ENCODE measurements at regions not wholly inside any gene's neighbourhood (a gene's known extent, or its start where the extent isn't known, plus 50 kb on each side); places are given as distances from the start of the nearest gene placed in this dataset.

DNA sequence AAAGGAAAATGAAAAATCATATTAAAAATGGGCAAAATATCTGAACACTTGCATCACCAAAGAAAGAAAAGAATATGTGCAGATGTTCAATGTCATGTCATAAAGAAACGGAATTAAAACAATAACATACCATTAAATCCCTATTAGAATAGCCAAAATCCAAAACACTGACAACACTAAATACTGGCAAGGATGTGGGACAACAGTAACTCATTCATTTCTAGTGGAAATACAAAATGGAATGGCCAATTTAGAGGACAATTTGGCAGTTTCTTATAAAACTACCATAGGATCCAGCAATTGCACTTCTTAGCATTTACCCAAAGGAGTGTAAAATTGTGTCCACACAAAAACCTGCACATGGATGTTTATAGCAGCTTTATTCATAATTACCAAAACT lies 542.5 kb upstream of the UBE2E2 start (continued):
- TF ChIP-seq, protein P1, sequence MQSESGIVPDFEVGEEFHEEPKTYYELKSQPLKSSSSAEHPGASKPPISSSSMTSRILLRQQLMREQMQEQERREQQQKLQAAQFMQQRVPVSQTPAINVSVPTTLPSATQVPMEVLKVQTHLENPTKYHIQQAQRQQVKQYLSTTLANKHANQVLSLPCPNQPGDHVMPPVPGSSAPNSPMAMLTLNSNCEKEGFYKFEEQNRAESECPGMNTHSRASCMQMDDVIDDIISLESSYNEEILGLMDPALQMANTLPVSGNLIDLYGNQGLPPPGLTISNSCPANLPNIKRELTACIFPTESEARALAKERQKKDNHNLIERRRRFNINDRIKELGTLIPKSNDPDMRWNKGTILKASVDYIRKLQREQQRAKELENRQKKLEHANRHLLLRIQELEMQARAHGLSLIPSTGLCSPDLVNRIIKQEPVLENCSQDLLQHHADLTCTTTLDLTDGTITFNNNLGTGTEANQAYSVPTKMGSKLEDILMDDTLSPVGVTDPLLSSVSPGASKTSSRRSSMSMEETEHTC (IDR thresholded peaks at IDR 0.05), result no peak
- TF ChIP-seq, protein P2, sequence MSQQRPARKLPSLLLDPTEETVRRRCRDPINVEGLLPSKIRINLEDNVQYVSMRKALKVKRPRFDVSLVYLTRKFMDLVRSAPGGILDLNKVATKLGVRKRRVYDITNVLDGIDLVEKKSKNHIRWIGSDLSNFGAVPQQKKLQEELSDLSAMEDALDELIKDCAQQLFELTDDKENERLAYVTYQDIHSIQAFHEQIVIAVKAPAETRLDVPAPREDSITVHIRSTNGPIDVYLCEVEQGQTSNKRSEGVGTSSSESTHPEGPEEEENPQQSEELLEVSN (IDR thresholded peaks at IDR 0.05; ENCODE audit: borderline replicate concordance in 1 of 2, extremely low read depth in 1 of 2, insufficient read depth in 1 of 2, insufficient read length in 1 of 2, low read depth in 1 of 2, low read length in 1 of 2, poor library complexity in 1 of 2, severe bottlenecking in 1 of 2), result no peak
- TF ChIP-seq XRCC5 (IDR thresholded peaks at IDR 0.05; ENCODE audit: low read depth, low read length), result no peak

GRCh38 chr3:22661121-22661700 lies 541.9 kb upstream of the UBE2E2 start:
- Histone ChIP-seq H3K4me2 (ENCODE audit: insufficient read depth, low read length) (no peak overlapping the region), H3K9me3 (replicated peaks; ENCODE audit: control insufficient read depth, insufficient read depth, low read depth, low read length) (peaks cover 4% of the 10 kb centered on the region; the same call in 1 of the 2 replicates), H3K27ac (ENCODE audit: extremely low read depth, low read depth, low read length) (no peak overlapping the region), H3K36me3 (ENCODE audit: control insufficient read depth, insufficient read depth, low read length) (no peaks in the 10 kb centered on the region), H3K9me1 (ENCODE audit: control insufficient read depth, insufficient read depth, low read length) (no peaks in the 10 kb centered on the region), H3K4me3 (no peak overlapping the region), H3K4me1 (replicated peaks in 1 of 2; ENCODE audit: control insufficient read depth in 2 of 2, insufficient read depth in 2 of 2, low read length in 2 of 2) (no peaks in the 10 kb centered on the region), H3K79me2 (ENCODE audit: control insufficient read depth, insufficient read depth, low read length) (no peaks in the 10 kb centered on the region), H4K20me1 (replicated peaks; ENCODE audit: control insufficient read depth, insufficient read depth, low read length) (no peaks in the 10 kb centered on the region), H3K9ac (ENCODE audit: insufficient read depth in 1 of 2, low read depth in 2 of 2, low read length in 2 of 2) (no peak overlapping the region), H2AFZ (ENCODE audit: low read depth, low read length) (no peak overlapping the region), H3K27me3 (ENCODE audit: control insufficient read depth in 2 of 2, insufficient read depth in 2 of 2, low read length in 2 of 2) (no peaks in the 10 kb centered on the region)
- BruUV-seq (replicated peaks), result no TSS peak
- FAIRE-seq (no peak), ATAC-seq (no peak), DNase-seq (ENCODE audit: extremely low read depth in 1 of 4, low spot score in 3 of 4) (no peak)
- intact Hi-C loops (cut with micrococcal nuclease) (no loop called here), in situ Hi-C loops (cut with MboI) (no loop called here)
- ChIA-PET CTCF (ENCODE audit: low intra/inter-chr PET ratio) (no interaction called here), POLR2A (no interaction called here)
- WGBS (ENCODE audit: insufficient coverage, low coverage, missing lambda C conversion rate), result 2% methylated on average over 2 of the region's 2 CpGs
- TF ChIP-seq, protein P3, sequence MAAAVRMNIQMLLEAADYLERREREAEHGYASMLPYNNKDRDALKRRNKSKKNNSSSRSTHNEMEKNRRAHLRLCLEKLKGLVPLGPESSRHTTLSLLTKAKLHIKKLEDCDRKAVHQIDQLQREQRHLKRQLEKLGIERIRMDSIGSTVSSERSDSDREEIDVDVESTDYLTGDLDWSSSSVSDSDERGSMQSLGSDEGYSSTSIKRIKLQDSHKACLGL (CRISPR knock-in tag; IDR thresholded peaks at IDR 0.05; ENCODE audit: borderline replicate concordance, poor library complexity, severe bottlenecking), result no peak
- TF ChIP-seq ZNF740 (CRISPR knock-in tag; IDR thresholded peaks at IDR 0.05), result no peak
- TF ChIP-seq ZNF740 (tag; IDR thresholded peaks at IDR 0.05), result no peak
- TF ChIP-seq, protein P4, sequence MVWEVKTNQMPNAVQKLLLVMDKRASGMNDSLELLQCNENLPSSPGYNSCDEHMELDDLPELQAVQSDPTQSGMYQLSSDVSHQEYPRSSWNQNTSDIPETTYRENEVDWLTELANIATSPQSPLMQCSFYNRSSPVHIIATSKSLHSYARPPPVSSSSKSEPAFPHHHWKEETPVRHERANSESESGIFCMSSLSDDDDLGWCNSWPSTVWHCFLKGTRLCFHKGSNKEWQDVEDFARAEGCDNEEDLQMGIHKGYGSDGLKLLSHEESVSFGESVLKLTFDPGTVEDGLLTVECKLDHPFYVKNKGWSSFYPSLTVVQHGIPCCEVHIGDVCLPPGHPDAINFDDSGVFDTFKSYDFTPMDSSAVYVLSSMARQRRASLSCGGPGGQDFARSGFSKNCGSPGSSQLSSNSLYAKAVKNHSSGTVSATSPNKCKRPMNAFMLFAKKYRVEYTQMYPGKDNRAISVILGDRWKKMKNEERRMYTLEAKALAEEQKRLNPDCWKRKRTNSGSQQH (CRISPR knock-in tag; IDR thresholded peaks at IDR 0.05), result no peak
- TF ChIP-seq MED1 (CRISPR knock-in tag; IDR thresholded peaks at IDR 0.05; ENCODE audit: borderline replicate concordance), result no peak
- TF ChIP-seq HOXB6 (CRISPR knock-in tag; IDR thresholded peaks at IDR 0.05; ENCODE audit: borderline replicate concordance), result no peak
- TF ChIP-seq, protein P5, sequence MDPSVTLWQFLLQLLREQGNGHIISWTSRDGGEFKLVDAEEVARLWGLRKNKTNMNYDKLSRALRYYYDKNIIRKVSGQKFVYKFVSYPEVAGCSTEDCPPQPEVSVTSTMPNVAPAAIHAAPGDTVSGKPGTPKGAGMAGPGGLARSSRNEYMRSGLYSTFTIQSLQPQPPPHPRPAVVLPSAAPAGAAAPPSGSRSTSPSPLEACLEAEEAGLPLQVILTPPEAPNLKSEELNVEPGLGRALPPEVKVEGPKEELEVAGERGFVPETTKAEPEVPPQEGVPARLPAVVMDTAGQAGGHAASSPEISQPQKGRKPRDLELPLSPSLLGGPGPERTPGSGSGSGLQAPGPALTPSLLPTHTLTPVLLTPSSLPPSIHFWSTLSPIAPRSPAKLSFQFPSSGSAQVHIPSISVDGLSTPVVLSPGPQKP (CRISPR knock-in tag; IDR thresholded peaks at IDR 0.05), result no peak
- no peak for TF ChIP-seq ZNF764 (CRISPR knock-in tag; IDR thresholded peaks at IDR 0.05; ENCODE audit: low read depth)
